B cell (primary cell): ENCODE measurements at regions not wholly inside any gene's neighbourhood (a gene's known extent, or its start where the extent isn't known, plus 50 kb on each side); places are given as distances from the start of the nearest gene placed in this dataset.

Experiments used
- ATAC-seq: fragments of 200-7000 bp; cut with Tn5 transposase; one replicate; pipeline ENCODE4 v1.10.0; 2021; ENCODE audit warnings: low read depth, mild to moderate bottlenecking, moderate number of reproducible peaks, moderate library complexity
- CTCF ChIA-PET: fragments of 350-600 bp; sonication (Branson Sonifier 250); formaldehyde crosslinking; loops from one replicate; lab custom pipeline; 2021; ENCODE audit warnings: antibody characterized with exemption, inconsistent platforms; lab: Charles Lee
- POLR2A ChIA-PET: fragments of 350-600 bp; sonication (Branson Sonifier 250); formaldehyde crosslinking; loops from one replicate; lab custom pipeline; 2021; ENCODE audit warnings: antibody characterized with exemption; lab: Charles Lee
- DNase-seq: peaks from one replicate; pipeline ENCODE4 v3.0.0; 2013
- H2AFZ ChIP-seq: 2 replicates; pipeline ENCODE4 v1.6.1; 2012; ENCODE audit warnings: mild to moderate bottlenecking, low read depth, low read length; ENCODE audit not compliant: insufficient read depth, poor library complexity, severe bottlenecking
- H3K27ac ChIP-seq, 2 donors: 1 replicate in 1 of 2; 2 replicates in 1 of 2; pipeline ENCODE4 v1.5.1; 2012 to 2013; ENCODE audit warnings: low read length in 2 of 2, mild to moderate bottlenecking in 2 of 2, moderate library complexity in 1 of 2
- H3K27me3 ChIP-seq, 4 experiments: fragments of 200-600 bp in 1 of 4; sonication (generic) in 1 of 4; replicated peaks in 1 of 4; 1 replicate in 2 of 4; 2 replicates in 2 of 4; pipeline versions ENCODE4 v1.6.1 to v1.7.0; 2013 to 2016; ENCODE audit warnings: low read length in 3 of 4, mild to moderate bottlenecking in 2 of 4, mixed read lengths in 1 of 4, moderate library complexity in 1 of 4; ENCODE audit not compliant: insufficient read depth in 4 of 4, control insufficient read depth in 3 of 4; ENCODE audit errors: control extremely low read depth in 1 of 4
- H3K36me3 ChIP-seq, 2 experiments: replicated peaks in 1 of 2; 1 replicate in 1 of 2; 2 replicates in 1 of 2; pipeline versions ENCODE4 v1.6.1 to v1.7.1; 2013; ENCODE audit warnings: low read length in 1 of 2; ENCODE audit not compliant: insufficient read depth in 2 of 2, control insufficient read depth in 1 of 2; ENCODE audit errors: control extremely low read depth in 1 of 2, extremely low read depth in 1 of 2
- H3K4me1 ChIP-seq, 2 donors: fragments of 200-600 bp in 1 of 2; sonication (generic) in 1 of 2; 1 replicate in 1 of 2; 2 replicates in 1 of 2; pipeline versions ENCODE4 v1.5.1 to v1.6.1; 2013 to 2017; ENCODE audit warnings: low read length in 2 of 2; ENCODE audit not compliant: control insufficient read depth in 2 of 2, insufficient read depth in 2 of 2
- H3K4me2 ChIP-seq: replicated peaks from 2 replicates; pipeline ENCODE3; 2012; ENCODE audit warnings: mild to moderate bottlenecking, low read depth, low read length; ENCODE audit not compliant: poor library complexity, severe bottlenecking
- H3K4me3 ChIP-seq, 5 experiments: fragments of 200-600 bp in 1 of 5; sonication (generic) in 1 of 5; 1 replicate in 3 of 5; 2 replicates in 2 of 5; pipeline versions ENCODE4 v1.5.1 to v1.7.0; 2011 to 2016; ENCODE audit warnings: low read length in 4 of 5, mild to moderate bottlenecking in 4 of 5, low read depth in 2 of 5, control low read depth in 1 of 5, moderate library complexity in 1 of 5; ENCODE audit not compliant: insufficient read depth in 1 of 5; ENCODE audit errors: control extremely low read depth in 1 of 5, extremely low read depth in 1 of 5
- H3K79me2 ChIP-seq: fragments of 200-600 bp; sonication (generic); one replicate; pipeline ENCODE4 v1.6.0; 2016; ENCODE audit warnings: low read length; ENCODE audit not compliant: control insufficient read depth, insufficient read depth
- H3K9ac ChIP-seq: fragments of 200-600 bp; sonication (generic); 2 replicates; pipeline ENCODE4 v1.6.1; 2017; ENCODE audit warnings: mild to moderate bottlenecking, low read length, moderate library complexity
- H3K9me3 ChIP-seq, 3 donors: one replicate each; pipeline versions ENCODE4 v1.6.1 to v1.7.1; 2013; ENCODE audit warnings: low read length in 2 of 3; ENCODE audit not compliant: control insufficient read depth in 2 of 3, insufficient read depth in 1 of 3; ENCODE audit errors: control extremely low read depth in 1 of 3
- H4K20me1 ChIP-seq: 2 replicates; pipeline ENCODE4 v1.6.0; 2012; ENCODE audit warnings: mild to moderate bottlenecking, low read length; ENCODE audit not compliant: insufficient read depth, control insufficient read depth, poor library complexity, severe bottlenecking
- H3K27ac Mint-ChIP-seq: one replicate; pipeline ENCODE4 v1.8.0; 2021; ENCODE audit warnings: mixed read lengths
- H3K27me3 Mint-ChIP-seq: one replicate; pipeline ENCODE4 v1.8.0; 2021; ENCODE audit warnings: mixed read lengths
- H3K4me1 Mint-ChIP-seq: one replicate; pipeline ENCODE4 v1.8.0; 2021; ENCODE audit warnings: mixed read lengths
- H3K4me3 Mint-ChIP-seq: one replicate; pipeline ENCODE4 v1.8.0; 2021; ENCODE audit warnings: mixed read lengths
- H3K9me3 Mint-ChIP-seq: one replicate; pipeline ENCODE4 v1.8.0; 2022; ENCODE audit warnings: mixed read lengths; ENCODE audit not compliant: insufficient read depth
- CTCF ChIP-seq: fragments of 200-600 bp; IDR thresholded peaks from one replicate; pipeline ENCODE4 v1.8.0; 2022; ENCODE audit warnings: antibody characterized with exemption, mild to moderate bottlenecking
- EZH2 ChIP-seq: IDR thresholded peaks from 2 replicates; pipeline ENCODE4 v1.6.1; 2012; ENCODE audit warnings: borderline replicate concordance, low read depth, mild to moderate bottlenecking, moderate library complexity, low read length; ENCODE audit not compliant: insufficient read depth, poor library complexity, severe bottlenecking
- WGBS: methylation state at CpG from one replicate; pipeline ENCODE4 v1.1.5; 2013; ENCODE audit warnings: missing lambda C conversion rate; ENCODE audit not compliant: insufficient coverage; 5-methylcytosine and 5-hydroxymethylcytosine counted together
- intact Hi-C: fragments of 100-400 bp; cut with micrococcal nuclease; formaldehyde crosslinking; loops from one replicate; pipeline ENCODE4 v1.10.0; 2022

GRCh38 chr13:103531278-103531677 lies 465.1 kb upstream of the SLC10A2 start:
- ChIA-PET CTCF (no interaction called here), POLR2A (no interaction called here)
- no peak overlapping the region for H3K4me3 ChIP-seq
- H4K20me1 ChIP-seq = no peaks in the 10 kb centered on the region
- intact Hi-C loops = no loop called here
- no peak for DNase-seq
- H3K27ac Mint-ChIP-seq = no peak overlapping the region
- H3K27ac ChIP-seq = no peak overlapping the region
- TF ChIP-seq EZH2 (no peak), CTCF (no peak)
- H3K9me3 ChIP-seq = no peaks in the 10 kb centered on the region
- no peaks in the 10 kb centered on the region for H3K36me3 ChIP-seq
- H3K4me1 Mint-ChIP-seq = no peaks in the 10 kb centered on the region
- no peaks in the 10 kb centered on the region for H3K9me3 Mint-ChIP-seq
- ATAC-seq = no peak
- H3K4me1 ChIP-seq = no peaks in the 10 kb centered on the region
- H3K79me2 ChIP-seq = no peaks in the 10 kb centered on the region
- H2AFZ ChIP-seq = no peak overlapping the region
- H3K27me3 Mint-ChIP-seq = no peaks in the 10 kb centered on the region
- H3K9ac ChIP-seq = no peak overlapping the region
- H3K4me3 Mint-ChIP-seq = no peak overlapping the region
- no peak overlapping the region for H3K4me2 ChIP-seq
- WGBS = no CpG with 5 or more reads among the region's 1 CpG
- H3K27me3 ChIP-seq = no peaks in the 10 kb centered on the region

- H3K4me1 ChIP-seq = no peaks in the 10 kb centered on the region
- ChIA-PET CTCF (no interaction called here), POLR2A (no interaction called here)
- no peaks in the 10 kb centered on the region for H3K27me3 Mint-ChIP-seq
- H2AFZ ChIP-seq = no peak overlapping the region
- no peak overlapping the region for H3K9ac ChIP-seq
- TF ChIP-seq CTCF (no peak), EZH2 (no peak)
- no peaks in the 10 kb centered on the region for H4K20me1 ChIP-seq
- no peaks in the 10 kb centered on the region for H3K4me1 Mint-ChIP-seq
- intact Hi-C loops = no loop called here
- no peaks in the 10 kb centered on the region for H3K79me2 ChIP-seq
- no CpG with 5 or more reads among the region's 2 CpGs for WGBS
- DNase-seq (no peak), ATAC-seq (no peak)
- H3K4me3 Mint-ChIP-seq = no peak overlapping the region
- H3K9me3 Mint-ChIP-seq = no peaks in the 10 kb centered on the region
- no peak overlapping the region for H3K27ac ChIP-seq
- H3K9me3 ChIP-seq = no peaks in the 10 kb centered on the region
- H3K4me3 ChIP-seq = no peak overlapping the region
- H3K4me2 ChIP-seq = no peak overlapping the region
- no peaks in the 10 kb centered on the region for H3K36me3 ChIP-seq
- no peaks in the 10 kb centered on the region for H3K27me3 ChIP-seq
- H3K27ac Mint-ChIP-seq = no peak overlapping the region
Observed at GRCh38 chr13:103528437-103528836, 462.2 kb upstream of the SLC10A2 start.
